Middle frontal gyrus (tissue), 1 donor: ENCODE measurements at regions not wholly inside any gene's neighbourhood (a gene's known extent, or its start where the extent isn't known, plus 50 kb on each side); places are given as distances from the start of the nearest gene placed in this dataset.
"Not testable (repeated sequence)": the region's sequence is repeated elsewhere in the genome, so short reads cannot be mapped to it uniquely, and the experiment has no call there.

Experiments
- DNase-seq: peaks from one replicate; pipeline ENCODE4 v3.0.0-alpha.2; 2015; ENCODE audit warnings: low spot score; ENCODE audit errors: extremely low spot score

DNA sequence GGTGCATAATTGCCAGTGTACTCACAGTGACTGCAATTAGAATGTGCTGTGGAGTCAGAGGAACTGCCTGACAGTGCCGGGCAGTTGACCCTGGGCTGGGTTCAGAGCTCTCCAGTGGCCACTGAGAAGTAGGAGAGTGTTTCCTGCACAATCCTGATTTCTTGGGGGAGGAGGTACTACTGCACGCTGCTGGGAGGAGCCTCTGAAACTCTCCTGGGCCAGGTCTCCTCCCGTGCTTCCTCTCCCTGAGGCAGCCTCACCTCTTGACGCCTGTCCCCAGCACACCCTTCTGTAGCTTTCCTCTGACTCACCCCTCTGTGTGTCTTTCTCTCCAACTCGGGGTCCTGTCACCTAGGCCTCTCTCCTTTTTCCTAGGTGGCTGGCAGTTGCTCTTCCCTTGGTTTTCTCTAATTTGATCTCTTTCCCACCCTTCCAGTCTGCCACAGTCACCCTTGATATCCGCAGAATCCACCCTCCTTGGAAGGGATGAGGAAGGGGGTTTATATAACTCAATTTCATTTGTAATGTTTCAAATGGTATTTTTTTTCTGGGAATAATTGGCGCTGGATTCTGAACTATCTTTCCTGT, 264.7 kb upstream of the PLGLB2 start:
- not testable (repeated sequence) for DNase-seq

DNA sequence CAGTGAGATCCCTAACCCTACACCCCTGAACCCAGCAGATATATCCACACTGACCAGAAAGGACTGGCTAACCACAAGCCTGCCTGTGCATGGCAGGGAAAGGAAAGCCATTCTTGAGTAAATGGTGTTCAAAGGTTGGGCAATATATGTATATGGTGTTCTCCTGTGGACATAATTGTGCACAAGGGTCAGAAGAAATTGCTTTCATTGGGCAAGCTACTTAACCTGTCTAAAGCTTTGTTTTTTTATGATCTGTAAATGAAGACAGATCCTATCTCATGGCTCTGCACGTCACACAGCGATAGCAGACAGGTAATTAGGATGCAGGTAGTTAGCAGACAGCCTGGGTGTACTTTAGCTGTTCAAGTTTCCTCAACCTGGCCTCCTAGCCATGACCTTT, 263.5 kb upstream of the PLGLB2 start:
- not testable (repeated sequence) for DNase-seq

DNA sequence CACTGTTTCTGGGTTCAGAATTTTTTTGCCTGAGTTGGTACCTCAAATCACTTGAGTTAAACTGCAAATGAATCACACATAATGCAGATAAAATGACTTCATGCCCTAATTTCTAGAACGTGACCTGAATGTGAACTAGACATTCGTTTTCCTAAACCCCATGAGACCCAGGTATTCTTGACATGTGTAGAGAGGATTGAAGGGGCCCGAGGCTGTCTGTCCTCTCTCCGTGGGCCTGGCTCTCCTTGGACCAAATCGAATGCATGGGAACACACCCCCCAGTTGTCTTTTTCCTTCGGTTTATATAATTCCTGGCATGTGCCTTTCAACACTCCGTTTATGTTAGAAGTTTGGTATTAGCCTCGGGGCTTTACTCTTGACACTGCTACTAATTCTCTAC, 262.4 kb upstream of the PLGLB2 start:
- DNase-seq, result not testable (repeated sequence)

DNA sequence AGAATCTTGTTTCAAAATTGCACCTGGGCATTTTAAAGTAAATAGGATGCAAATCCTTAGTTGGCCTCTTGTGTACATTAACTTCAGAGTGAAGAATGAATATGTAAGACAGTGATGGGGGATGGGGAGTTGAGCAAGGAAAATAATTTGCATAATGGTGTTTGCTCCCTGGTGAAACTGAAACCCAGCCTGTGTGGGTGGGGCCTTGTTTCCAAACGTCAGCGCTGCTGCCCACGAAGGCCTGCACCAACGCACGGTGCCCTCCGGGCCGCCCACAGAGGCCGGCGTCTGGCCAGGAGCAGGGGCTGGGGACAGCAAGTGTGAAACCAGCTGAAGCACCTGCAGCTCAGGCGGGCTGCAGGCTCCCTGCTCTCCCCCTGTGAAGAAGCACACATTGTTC, 262.0 kb upstream of the PLGLB2 start:
- DNase-seq, result not testable (repeated sequence)

DNA sequence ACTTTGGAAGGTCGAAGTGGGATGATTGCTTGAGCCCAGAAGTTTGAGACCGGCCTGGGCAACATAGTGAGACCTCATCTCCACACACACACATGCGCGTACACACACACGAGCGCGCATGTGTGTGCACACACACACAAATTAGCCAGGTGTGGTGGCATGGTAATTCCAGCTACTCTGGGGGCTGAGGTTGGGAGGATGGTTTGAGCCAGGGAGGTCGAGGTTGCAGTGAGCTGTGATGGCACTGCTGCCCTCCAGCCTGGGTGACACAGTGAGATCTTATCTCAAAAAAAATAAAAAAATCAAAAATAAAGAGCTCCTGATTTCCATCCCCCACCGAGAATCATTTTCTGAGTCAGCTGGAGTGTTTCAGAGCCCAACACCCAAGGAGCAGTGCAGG, 261.5 kb upstream of the PLGLB2 start:
- not testable (repeated sequence) for DNase-seq

DNA sequence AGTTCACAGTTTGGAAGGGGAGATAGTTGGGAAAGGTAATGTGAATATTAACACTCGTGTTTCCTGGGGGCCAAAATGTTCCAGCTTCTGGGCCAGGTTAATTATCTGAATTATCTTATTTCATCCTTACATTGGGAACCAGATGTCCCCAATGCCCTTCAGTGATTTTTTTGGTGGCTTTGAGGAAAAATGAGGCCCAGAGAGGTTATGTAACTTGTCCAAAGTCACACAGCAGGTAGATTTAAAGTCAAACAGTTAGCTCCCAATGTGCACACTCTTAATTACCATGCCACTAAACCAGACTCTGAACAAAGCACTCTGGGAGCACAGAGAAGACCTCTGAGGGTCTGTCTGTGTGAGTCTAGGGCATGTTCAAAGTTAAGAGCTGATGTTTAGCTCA, 259.9 kb upstream of the PLGLB2 start:
- not testable (repeated sequence) for DNase-seq

DNA sequence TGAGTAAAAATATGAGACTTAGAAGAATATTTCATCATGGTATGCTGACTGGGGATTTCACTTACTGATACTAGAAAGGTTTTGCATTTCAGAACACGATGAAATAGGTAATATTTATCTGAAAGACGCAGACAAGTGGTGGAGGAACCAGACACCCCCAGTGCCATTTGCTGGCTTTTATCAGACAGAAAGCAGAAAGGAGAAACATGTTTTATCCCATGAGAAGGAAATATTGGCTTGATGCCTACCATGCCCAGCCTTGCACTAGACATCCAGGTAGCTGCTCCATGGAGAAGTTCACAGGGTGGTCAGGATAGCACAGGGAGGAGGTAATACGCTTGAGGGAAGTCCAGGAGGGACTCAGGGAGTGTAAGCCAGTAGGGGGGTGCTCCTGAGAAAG, 258.9 kb upstream of the PLGLB2 start:
- DNase-seq, result not testable (repeated sequence)

DNA sequence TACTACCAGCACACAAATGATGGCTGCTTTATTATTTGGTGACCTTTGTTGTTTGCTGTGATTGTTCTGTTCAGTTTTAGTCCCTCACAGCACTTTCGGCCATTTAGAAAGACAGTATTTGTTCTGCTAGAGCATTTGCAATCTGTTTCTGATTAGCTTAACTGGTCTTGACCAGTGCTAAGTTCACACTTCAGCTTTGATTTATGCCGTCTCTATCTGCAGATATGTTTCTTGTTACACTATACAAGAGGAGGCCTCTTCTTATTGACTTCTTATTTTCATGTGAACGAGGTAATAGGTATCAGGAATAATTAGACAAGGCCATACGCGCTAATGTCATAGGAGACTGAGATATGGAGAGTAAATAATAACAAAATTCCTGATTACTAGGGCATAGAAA, 253.0 kb upstream of the PLGLB2 start:
- DNase-seq, result not testable (repeated sequence)

DNA sequence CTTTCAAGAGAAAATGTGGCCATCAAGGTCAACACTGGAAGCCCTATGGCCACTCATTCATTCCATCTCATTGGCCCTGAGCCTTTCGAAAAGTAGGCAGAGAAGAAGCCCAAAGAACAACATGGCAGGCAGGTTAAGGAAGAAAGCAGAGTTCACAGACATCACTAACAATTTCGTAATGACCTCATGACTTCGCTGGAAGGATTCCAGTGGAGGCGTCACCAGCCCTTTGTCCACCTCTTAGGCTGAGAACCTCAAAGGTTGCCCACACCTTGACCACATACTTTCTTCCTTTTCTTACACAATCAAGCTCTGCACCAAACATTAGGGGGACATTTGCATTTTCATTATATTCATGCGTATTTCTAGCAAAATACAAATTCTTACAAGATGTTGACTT, 252.4 kb upstream of the PLGLB2 start:
- not testable (repeated sequence) for DNase-seq

DNA sequence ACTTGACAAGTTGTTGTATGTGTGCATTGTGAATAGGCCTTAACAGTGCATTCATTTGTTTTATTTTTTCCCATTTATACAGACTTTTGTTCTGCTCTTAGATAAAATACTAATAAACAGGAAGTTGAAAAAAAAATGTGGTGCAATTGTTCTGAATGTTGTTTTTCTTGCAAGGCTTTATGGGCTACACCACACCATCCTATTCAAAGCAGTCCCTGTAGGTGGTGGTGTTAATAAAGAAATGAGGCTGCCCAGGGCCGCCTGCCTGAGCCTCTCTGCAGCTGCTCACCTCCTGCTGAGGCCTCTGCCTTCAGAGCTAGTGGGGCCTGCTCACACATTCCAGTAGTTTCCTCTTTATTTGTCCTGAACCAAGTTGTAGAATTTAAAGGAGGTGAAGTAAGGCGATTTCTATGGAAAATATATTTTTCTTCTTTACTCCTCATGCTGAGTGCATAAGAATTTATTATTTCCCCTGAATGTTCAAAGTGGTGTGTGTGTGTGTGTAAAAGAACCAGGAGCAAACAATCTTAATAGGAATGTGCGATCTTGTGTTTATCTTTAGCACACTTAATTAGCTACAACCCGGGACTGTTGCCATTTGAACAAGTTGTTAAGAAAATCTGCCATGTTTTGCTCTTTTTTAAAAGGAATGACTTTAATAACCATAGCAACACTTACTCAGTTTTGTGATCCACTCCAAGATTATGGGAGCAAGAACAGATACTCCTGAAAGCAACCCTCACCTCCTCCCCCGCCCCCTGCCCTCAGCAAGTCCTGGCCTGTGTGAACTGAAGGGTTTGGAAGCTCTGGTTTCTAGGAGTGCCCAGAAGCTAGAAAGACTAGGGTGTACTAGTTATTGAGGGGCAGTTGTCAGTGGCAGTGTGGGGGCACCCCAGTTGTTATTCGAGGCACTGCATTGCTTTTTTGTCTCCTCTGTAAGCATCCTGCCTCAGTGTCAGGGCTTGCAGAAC, 251.6 kb upstream of the PLGLB2 start:
- DNase-seq, result not testable (repeated sequence)

DNA sequence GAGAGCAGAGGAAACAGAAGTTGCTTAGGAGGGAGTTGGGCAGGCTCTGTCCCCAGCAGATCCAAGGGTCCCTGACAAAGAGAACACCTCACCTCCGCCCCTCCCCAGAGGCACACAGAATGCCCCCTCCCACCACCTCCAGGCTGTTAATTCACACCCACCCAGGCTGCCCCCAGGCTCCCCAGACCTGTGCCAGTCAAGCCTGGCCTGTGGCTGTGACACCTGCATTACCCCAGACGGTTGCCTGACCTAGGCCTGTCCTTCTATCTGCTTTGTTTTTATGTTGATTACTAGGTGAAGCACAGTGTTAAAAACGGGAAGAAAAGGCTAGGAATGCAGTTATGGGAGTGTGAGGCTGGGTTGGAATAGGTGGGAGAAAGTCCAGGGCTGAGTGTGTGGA, 250.8 kb upstream of the PLGLB2 start:
- not testable (repeated sequence) for DNase-seq

DNA sequence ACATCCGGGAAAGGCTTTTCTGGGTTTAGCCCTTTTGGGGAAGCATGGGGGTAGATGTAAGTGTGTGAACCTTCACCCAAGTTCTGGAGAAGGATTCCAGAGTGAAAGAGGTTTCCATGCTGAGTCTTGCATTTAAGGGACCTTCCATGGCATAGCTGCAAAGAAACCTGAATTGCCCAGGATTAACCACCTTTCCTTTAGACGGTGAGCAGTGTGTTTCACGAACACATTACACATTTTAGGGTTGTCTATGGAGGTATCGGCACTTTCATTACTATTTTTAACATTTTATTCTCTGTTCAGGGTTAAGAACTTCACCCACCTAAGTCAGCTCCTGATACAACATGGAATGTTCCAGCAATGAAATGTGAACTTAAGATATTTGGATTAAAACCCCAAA, 250.2 kb upstream of the PLGLB2 start:
- DNase-seq, result not testable (repeated sequence)

DNA sequence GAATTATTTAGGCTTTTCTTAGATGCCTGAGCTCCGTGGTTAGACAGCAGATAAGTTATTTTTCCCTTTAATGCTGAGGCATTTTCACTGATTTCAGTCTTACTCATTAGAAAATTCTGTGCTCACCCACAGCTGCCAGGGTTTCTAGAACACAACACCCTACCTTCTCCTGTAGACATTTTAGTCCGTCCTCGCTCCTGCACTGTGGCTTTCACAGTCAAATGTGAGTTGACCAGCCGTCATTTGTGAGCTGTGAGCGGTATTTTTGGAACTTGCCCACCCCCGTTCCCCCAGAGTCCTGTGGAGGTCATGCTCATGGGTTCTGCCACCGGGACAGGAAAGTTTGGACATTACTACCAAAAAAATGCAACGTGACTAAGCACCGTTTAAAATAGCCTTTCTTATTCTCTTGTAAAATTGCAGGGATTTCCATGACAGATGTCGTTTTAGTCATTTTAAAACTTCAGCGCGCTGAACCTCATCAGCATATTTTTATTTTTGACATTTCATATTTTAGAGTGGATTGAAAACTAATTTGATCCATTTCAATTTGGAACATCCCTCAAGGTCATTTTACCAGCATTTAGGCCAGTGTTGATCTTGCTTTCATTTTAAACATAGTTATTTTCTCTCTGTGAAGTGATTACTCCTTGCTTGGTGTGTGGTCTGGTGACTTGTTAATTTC, 249.6 kb upstream of the PLGLB2 start:
- not testable (repeated sequence) for DNase-seq

DNA sequence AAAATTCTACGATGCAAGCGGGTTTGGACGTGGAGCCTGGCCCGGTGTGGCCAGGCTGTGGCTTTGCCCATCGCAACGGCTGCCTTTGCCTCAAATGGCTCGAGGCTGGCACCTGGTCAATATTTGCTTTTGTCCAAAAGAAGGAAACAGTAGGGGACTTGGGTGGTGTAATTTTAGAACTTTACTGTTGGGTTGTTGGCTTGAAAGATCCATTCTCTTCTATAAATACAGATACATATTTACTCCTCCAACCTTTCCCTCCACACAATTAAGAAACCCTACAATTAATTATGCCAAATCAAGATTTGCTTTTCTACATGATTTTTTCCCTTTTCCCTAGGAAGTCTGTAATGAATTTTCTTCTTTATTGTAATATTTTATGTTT, 249.0 kb upstream of the PLGLB2 start:
- DNase-seq, result not testable (repeated sequence)

DNA sequence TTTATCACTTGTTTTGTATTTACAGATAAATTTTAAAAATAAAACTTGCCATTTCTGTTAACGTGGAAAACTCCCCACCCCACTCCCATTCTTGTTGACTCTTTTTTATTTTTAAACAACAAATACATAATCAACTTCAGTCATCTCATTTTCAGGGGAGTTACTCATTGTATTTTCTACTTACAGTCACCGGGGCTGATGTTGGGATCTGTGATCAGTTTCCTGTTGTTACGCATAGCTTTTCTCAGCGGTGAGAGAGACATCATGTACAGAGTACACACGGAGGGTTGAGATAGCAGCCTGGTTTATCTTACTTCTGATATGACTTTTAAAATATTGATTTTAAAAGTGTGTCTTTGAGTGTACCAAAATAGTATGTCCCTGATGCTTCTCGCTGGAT, 248.0 kb upstream of the PLGLB2 start:
- not testable (repeated sequence) for DNase-seq

DNA sequence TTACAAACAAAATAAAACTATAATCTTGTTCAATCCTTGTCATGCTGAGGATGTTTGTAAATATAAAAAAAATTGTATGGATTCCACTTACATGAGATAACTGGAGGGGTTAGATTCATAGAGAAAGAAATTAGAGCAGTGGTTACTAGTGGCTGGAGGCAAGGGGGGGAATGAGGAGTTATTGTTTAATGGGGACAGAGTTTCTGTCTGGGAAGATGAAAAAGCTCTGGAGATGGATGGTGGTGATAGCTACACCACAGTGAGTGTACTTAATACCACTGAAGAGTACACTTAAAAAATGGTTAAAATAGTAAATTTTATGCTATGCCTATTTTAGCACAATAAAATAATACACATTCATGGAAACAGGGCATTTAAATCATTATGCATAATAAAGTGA, 247.5 kb upstream of the PLGLB2 start:
- DNase-seq, result not testable (repeated sequence)

DNA sequence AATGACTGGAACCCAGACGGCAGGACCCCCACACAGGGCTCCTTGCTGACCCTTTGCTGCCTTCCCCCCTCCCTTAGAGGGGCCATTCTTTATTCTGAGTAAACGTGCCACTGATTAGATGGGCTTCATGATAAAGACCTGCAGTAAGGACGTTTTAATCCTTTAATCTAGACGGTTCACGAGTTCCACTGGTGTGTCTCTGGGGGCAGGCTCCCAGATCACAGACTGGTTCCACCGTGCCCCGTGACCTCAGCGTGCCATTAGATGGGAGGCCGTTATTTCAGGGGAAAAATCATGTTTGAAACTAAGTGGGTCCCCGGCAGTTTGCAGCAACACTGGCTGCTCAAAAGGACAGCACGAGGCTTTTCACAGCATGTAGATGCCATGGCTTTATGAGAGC, 246.9 kb upstream of the PLGLB2 start:
- DNase-seq, result not testable (repeated sequence)

DNA sequence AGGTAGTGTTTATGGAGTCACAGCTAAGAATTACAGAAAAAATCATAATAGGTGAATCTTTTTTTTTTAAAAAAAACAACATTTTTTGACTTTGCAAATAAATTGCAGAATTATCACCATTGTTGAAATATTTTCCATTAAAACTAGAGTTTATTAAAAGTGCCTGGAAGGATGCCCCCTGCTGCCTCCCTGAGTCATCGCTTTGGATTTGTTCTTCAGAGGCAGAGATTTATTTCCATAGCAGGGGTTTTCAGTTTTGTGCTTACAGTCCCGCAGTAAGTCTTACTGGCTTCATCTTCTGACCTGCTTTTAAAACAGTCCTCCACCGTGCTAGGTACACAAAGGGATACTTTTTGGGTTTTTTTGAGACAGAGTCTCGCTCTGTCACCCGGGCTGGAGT, 244.9 kb upstream of the PLGLB2 start:
- not testable (repeated sequence) for DNase-seq

DNA sequence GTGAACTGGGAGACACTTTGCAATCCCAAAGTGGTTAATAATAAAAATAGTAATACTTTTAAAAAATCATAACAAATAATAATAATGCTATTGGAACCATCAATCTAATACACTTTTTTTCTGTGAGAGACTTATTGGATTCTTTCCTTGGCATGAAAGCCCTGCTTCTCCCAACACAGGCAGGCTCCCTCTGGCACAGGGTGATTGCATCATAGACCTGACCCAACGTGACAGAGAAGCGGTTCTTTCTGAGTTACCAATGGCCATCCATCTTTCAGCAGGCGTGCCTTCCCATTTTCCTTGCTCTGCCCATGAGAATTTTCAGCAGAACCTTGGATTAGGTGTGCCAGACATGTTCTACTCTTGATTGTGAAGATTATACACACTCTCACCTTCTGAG, 242.6 kb upstream of the PLGLB2 start:
- not testable (repeated sequence) for DNase-seq

DNA sequence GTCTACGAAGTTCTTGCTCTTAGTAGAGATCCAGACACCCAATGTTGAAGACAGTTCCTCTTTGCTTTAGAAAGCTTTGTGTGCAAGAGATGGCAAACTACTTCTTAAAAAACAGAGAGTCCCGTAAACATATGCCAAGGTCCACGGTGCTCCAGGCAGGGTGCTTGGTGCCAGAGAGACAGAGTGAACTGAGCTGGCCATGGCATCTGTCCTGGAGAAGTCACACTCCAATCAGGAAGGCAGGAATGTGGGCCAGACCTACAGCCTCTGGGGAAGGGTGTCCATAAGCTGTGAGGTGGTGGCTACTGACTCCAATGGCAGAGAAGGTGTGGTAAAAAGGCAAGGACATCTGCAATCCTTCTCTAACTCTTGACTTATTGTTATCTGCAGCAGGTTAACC, 242.0 kb upstream of the PLGLB2 start:
- DNase-seq, result not testable (repeated sequence)

DNA sequence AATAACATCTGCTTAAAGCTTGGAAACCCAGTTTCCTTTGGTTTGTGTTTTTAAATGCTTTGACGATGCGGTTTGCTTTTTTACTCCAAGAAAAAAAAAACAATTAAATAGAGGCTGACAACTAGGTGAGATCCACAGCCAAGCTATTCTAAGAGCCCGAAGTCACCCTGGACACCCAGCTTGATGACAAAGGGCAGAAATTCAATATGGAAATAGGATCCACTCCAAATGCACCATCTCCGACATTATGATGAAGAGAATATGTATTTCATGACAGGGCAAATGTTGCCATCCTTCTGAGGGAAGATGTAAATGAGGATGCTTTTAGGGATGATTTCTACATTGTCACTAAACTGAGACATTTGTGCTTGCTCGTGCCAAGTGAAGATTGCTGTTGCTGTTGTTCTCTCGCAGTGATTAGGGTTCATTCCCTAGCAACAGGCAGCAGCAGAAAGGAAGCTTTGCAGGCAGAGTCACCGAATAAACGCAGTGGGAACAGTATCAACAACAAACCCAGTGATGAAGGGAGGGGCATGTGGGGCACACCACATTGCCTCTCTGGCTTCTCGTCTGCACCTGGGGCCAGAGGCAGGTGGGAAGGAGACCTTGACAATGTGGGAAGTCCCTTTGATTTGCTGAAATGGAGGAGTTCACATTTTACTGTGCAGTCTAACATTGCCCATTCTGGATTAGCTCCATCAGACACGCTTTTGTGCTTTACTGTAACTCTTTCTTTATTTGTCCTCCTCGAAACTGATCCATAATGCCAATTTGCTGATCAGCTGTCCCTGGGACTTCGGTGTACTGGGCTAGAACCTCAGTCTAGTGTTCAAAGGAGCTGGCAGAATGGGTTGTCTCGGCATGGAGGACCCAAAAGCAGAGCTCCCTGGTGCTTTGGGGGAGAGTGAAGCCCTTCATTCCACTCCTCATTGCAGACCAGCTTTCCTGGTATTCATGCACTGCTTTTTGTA, 240.2 kb upstream of the PLGLB2 start:
- not testable (repeated sequence) for DNase-seq
